ENCODE measurements at regions not wholly inside any gene's neighbourhood (a gene's known extent, or its start where the extent isn't known, plus 50 kb on each side); places are given as distances from the start of the nearest gene placed in this dataset.
"Not testable (repeated sequence)": the region's sequence is repeated elsewhere in the genome, so short reads cannot be mapped to it uniquely, and the experiment has no call there.

- DNase-seq (ENCODE audit: low read depth in 4 of 4, low spot score in 3 of 4), result no peak
Measured at GRCh38 chr7:84941936-84942335, 244.9 kb downstream of the SEMA3D start.

- DNase-seq (ENCODE audit: low read depth in 4 of 4, low spot score in 3 of 4), result no peak
Measured at GRCh38 chr7:84941291-84941690, 245.6 kb downstream of the SEMA3D start.

GRCh38 chr7:84939888-84940287 lies 247.0 kb downstream of the SEMA3D start:
- DNase-seq (ENCODE audit: low read depth in 4 of 4, low spot score in 3 of 4), result no peak

- DNase-seq (ENCODE audit: low read depth in 4 of 4, low spot score in 3 of 4), result no peak
Measured at GRCh38 chr7:84939442-84939841, 247.4 kb downstream of the SEMA3D start.

GRCh38 chr7:84924353-84924752 lies 262.5 kb downstream of the SEMA3D start:
- DNase-seq (ENCODE audit: low read depth in 4 of 4, low spot score in 3 of 4), result no peak

- no peak for DNase-seq (ENCODE audit: low read depth in 4 of 4, low spot score in 3 of 4)
Measured at GRCh38 chr7:84923348-84923747, 263.5 kb downstream of the SEMA3D start.

- no peak for DNase-seq (ENCODE audit: low read depth in 4 of 4, low spot score in 3 of 4)
Measured at GRCh38 chr7:84921154-84921553, 265.7 kb downstream of the SEMA3D start.

- DNase-seq (ENCODE audit: low read depth in 4 of 4, low spot score in 3 of 4), result not testable (repeated sequence)
Measured at GRCh38 chr7:84916973-84917372, 269.9 kb downstream of the SEMA3D start.

- no peak for DNase-seq (ENCODE audit: low read depth in 4 of 4, low spot score in 3 of 4)
Measured at GRCh38 chr7:84916161-84916560, 270.7 kb downstream of the SEMA3D start.

GRCh38 chr7:84914598-84914997 lies 272.3 kb downstream of the SEMA3D start:
- no peak for DNase-seq (ENCODE audit: low read depth in 4 of 4, low spot score in 3 of 4)

- DNase-seq (ENCODE audit: low read depth in 4 of 4, low spot score in 3 of 4), result no peak
Measured at GRCh38 chr7:84913731-84914130, 273.1 kb downstream of the SEMA3D start.

- no peak for DNase-seq (ENCODE audit: low read depth in 4 of 4, low spot score in 3 of 4)
Measured at GRCh38 chr7:84912993-84913635, 273.7 kb downstream of the SEMA3D start.

- DNase-seq (ENCODE audit: low read depth in 4 of 4, low spot score in 3 of 4), result no peak
Measured at GRCh38 chr7:84912537-84912936, 274.3 kb downstream of the SEMA3D start.

- DNase-seq (ENCODE audit: low read depth in 4 of 4, low spot score in 3 of 4), result no peak
Measured at GRCh38 chr7:84912018-84912417, 274.8 kb downstream of the SEMA3D start.

- DNase-seq (ENCODE audit: low read depth in 4 of 4, low spot score in 3 of 4), result no peak
Measured at GRCh38 chr7:84911077-84911476, 275.8 kb downstream of the SEMA3D start.

GRCh38 chr7:84910322-84910721 lies 276.5 kb downstream of the SEMA3D start:
- not testable (repeated sequence) for DNase-seq (ENCODE audit: low read depth in 4 of 4, low spot score in 3 of 4)

- DNase-seq (ENCODE audit: low read depth in 4 of 4, low spot score in 3 of 4), result no peak
Measured at GRCh38 chr7:84908196-84908793, 278.6 kb downstream of the SEMA3D start.

GRCh38 chr7:84906889-84907288 lies 280.0 kb downstream of the SEMA3D start:
- DNase-seq (ENCODE audit: low read depth in 4 of 4, low spot score in 3 of 4), result no peak

- no peak for DNase-seq (ENCODE audit: low read depth in 4 of 4, low spot score in 3 of 4)
Measured at GRCh38 chr7:84904561-84904960, 282.3 kb downstream of the SEMA3D start.

- no peak for DNase-seq (ENCODE audit: low read depth in 4 of 4, low spot score in 3 of 4)
Measured at GRCh38 chr7:84901366-84901765, 285.5 kb downstream of the SEMA3D start.

- DNase-seq (ENCODE audit: low read depth in 4 of 4, low spot score in 3 of 4), result no peak
Measured at GRCh38 chr7:84900215-84900614, 286.6 kb downstream of the SEMA3D start.

- DNase-seq (ENCODE audit: low read depth in 4 of 4, low spot score in 3 of 4), result no peak
Measured at GRCh38 chr7:84895563-84895962, 291.3 kb downstream of the SEMA3D start.

- DNase-seq (ENCODE audit: low read depth in 4 of 4, low spot score in 3 of 4), result not testable (repeated sequence)
Measured at GRCh38 chr7:84883570-84883969, 303.3 kb downstream of the SEMA3D start.

Measured in left renal pelvis (tissue), 4 donors.